GM12874 (cell line): ENCODE measurements at regions not wholly inside any gene's neighbourhood (a gene's known extent, or its start where the extent isn't known, plus 50 kb on each side); places are given as distances from the start of the nearest gene placed in this dataset.
A peak's percentile ranks its signal among the peaks of the same experiment; 100 is the strongest.

Experiments
- CTCF ChIP-seq: IDR thresholded peaks from 2 replicates; pipeline ENCODE4 v1.5.1; 2011; ENCODE audit warnings: low read depth, mild to moderate bottlenecking, control low read depth, low read length, moderate library complexity; ENCODE audit not compliant: insufficient read depth

- no peak for TF ChIP-seq CTCF
These were observed 162.4 kb upstream of the GYPA start for GRCh38 chr4:144302704-144303536.

GRCh38 chr4:144304025-144304424, 163.5 kb upstream of the GYPA start:
- no peak for TF ChIP-seq CTCF

- TF ChIP-seq CTCF = no peak
These were observed 170.0 kb upstream of the GYPA start for GRCh38 chr4:144310535-144310934.

- no peak for TF ChIP-seq CTCF
These were observed 172.9 kb upstream of the GYPA start for GRCh38 chr4:144313370-144313769.

GRCh38 chr4:144316869-144317268, 176.4 kb upstream of the GYPA start:
- TF ChIP-seq CTCF = no peak

GRCh38 chr4:144318797-144319196, 178.3 kb upstream of the GYPA start:
- peak; percentile 2; the same call in 1 of the 2 replicates for TF ChIP-seq CTCF

GRCh38 chr4:144336633-144337032, 196.1 kb upstream of the GYPA start:
- TF ChIP-seq CTCF = no peak
